NCI-H2081 (cell line): ENCODE measurements at regions not wholly inside any gene's neighbourhood (a gene's known extent, or its start where the extent isn't known, plus 50 kb on each side); places are given as distances from the start of the nearest gene placed in this dataset.
"Not testable (repeated sequence)": the region's sequence is repeated elsewhere in the genome, so short reads cannot be mapped to it uniquely, and the experiment has no call there.

Experiments used
- DNase-seq, 2 experiments: peaks; one replicate each; lab custom pipeline; 2025; lab: John Stamatoyannopoulos, UW

DNA sequence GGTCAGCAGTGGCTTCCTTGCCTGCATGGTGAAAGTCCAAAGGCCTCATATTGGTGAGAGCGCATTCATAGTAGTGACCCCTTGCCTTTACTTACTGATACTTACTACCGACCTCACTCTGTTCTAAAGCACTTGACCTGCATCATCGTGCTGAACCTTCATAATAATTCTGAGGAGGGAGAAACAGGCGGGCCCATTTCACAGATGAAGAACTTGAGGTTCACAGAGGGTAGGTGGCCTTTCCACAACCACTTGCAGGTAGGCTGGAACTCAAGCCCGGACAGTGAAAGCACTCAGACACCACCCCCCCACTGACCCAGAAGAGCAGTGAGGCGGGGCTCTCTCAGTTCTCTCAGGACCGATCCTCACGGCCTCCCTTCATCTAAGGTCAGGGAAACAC lies 149.4 kb upstream of the CHST15 start:
- DNase-seq: no peak

DNA sequence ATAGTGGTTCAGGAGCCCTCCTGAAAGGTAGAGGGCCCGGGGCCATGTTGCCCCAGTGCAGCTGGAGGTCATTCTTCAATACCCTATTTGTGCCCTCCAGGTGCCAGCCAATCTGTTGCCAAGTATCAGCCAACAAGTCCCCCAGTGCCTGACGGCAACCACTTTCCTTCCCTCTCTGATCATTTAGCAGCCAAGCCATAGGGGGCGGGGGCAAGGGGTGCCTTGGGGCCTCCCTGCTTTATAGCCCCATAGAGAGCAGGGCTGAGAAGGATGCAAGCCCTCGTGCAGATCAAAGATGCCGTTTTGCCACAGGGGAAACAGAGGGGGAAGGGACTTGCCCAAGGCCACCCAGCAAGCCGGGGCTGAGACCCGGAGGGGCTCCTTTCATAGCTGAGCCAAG lies 149.0 kb upstream of the CHST15 start:
- DNase-seq: no peak

DNA sequence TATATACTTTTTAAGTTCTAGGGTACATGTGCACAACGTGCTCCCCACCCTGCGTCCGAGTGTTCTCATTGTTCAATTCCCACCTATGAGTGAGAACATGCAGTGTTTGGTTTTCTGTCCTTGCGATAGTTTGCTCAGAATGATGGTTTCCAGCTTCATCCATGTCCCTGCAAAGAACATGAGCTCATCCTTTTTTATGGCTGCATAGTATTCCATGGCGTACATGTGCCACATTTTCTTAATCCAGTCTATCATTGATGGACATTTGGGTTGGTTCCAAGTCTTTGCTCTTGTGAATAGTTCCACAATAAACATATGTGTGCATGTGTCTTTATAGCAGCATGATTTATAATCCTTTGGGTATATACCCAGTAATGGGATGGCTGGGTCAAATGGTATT lies 148.1 kb upstream of the CHST15 start:
- not testable (repeated sequence) for DNase-seq

DNA sequence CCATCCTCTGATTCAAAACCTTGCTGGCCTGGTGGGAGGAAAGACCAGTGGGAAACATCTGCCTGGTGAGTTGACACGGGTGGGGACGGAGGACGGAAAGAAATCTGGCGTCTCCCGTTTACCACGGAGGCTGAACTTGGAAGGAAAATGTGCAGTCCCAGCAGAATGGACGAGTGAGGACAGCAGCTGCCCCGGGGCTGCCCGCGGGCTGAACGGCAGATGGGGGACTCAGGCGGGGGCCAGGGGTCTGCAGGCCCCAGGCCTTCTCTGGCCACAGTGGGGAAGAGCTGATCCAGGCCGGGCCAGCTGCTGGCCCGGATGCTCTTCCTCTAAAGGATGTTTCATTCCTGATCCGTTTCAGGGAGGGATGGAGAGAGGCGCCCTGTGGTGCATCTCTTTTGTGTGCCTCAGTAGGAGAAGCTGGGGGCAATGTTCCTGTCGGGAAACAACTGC lies 147.5 kb upstream of the CHST15 start:
- DNase-seq: no peak

DNA sequence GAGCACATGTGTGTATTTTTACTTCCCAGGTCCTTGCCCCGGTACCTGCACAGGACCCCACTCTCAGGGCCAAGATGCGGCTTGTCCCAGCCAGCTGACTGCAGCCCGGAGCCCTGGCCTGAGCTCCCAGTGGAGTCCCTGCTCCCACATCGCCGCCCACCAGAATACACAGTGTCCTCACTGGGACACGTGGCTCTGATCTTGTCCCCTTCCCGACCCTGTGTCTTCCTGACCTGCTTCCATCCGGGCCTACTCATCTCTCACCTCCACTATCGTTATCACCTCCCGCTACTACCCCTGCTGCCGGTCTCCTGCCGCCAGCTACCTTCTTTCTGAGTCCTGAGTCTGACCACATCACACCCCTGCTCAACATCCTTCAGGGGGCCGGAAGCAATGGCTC lies 146.3 kb upstream of the CHST15 start:
- no peak for DNase-seq

DNA sequence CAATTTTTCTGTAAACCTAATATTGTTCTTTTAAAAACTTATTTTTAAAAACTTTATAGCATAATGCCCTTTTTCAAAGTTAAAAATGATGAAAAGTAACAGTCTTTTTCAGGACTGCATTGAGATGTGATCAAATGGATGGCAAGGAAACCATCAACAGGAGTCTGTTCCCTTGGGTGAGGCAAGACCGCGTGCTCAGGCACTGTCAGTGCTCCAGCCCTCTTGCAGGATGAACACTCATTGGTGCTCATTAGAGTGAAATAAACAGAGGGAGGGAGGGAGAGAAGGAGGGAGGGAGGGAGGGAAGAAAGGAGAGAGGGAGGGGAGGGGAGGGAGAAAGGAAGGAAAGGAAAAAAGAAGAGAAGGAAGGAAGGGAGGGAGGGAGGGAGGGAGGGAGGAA lies 145.7 kb upstream of the CHST15 start:
- no peak for DNase-seq

DNA sequence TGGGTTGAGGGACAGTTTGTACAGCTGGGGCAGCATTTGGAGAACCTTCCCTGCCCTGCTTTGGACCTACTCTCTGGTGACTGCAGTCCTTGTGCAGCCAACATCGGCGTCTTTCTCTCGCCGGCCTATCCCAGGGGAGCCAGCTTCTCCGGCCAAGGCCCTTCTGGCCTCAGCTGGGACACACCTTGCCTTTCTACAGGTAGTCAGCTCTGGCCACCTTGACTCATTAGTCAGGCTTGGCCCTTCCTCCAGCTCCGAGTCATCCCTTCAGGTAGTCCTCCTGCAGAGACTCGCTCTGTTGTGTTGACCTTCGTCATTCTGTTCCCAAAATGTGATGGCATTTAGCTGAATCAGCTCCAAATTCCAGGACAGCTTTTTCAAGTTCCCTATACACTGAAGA lies 145.0 kb upstream of the CHST15 start:
- no peak for DNase-seq

DNA sequence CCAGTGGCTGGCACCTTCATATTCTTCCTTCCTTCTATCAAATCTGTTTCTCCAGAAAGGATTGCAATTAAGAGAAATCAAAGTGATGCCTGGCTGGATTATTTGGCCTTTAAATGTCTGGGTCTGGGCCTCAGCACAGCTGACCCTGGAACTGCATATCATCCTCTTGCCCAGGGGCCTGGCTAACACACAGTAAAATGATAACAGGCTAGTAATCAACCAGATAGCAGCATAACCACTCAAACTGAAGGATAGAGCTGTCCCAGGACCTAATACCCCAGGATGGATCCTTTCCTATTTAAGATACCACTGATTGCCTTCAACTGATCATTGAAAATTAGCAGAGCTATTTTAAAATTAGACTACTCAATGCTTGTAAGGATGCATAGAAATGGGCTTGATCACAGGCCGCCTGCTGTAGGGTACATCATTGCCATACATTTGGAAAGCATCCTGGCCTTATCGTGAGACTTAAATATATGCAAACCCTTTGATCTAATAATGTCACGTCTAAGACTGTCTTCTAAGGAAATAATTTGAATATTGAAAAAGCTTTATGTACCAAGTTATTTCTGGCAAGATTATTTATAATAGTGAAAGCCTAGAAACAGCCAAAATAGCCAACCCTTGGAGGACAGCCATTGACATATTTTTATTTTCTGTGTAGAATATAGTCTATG lies 144.0 kb upstream of the CHST15 start:
- DNase-seq: no peak

DNA sequence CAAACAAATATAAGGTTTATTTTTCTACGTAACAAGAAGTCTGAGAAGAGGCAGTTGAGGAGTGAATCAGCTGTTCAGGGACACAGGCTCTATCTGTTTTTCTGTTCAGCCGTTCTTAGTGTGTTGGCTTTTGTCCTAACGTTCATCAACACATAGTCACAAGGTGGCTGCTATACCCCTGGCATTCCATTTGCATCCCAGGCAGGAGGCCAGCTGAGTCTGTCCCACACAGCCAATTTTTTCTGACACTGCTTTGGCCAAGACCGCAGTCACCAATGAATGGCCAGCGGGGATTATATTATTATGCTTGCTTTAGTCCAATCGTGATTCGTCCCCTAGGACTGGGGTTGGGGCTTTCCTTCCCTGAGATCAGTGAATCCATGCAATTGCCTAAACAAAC lies 143.4 kb upstream of the CHST15 start:
- no peak for DNase-seq

DNA sequence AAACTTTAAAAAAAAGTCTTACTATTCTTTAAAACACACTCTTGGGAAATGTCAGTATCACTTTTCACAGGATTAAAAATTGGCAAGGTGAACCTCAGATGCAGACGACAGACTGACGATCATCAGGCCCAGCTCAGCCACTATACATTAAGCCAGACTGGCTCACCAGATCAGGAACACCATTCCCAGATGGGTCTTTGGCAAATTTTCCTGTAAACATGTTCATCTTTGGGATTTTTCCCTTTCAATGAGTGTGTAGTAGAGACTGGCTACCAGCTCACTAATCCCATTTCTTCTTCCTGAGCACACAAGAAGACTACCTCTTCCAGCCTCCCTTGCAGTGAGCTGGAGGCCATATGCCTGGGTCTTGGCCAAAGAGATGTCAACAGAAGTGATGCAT lies 142.7 kb upstream of the CHST15 start:
- DNase-seq: no peak

DNA sequence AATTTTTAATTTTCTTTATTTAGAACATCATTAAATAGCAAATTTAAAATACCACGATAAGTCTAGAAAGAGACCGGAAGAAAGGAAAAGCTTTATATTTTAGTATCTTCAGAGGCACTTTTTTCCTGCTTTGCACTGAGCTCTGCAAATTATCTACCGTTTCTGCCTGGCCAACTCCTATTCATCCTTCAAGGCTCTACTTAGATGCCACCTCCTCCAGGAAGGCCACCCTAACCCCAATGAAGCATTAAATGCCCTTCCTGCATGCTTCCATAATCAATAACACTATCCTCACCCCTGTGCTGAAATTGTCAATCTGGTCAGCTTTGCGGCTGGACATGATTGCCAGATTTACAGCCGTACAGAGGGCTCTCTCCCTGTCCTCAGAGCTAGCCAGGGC lies 141.8 kb upstream of the CHST15 start:
- no peak for DNase-seq

DNA sequence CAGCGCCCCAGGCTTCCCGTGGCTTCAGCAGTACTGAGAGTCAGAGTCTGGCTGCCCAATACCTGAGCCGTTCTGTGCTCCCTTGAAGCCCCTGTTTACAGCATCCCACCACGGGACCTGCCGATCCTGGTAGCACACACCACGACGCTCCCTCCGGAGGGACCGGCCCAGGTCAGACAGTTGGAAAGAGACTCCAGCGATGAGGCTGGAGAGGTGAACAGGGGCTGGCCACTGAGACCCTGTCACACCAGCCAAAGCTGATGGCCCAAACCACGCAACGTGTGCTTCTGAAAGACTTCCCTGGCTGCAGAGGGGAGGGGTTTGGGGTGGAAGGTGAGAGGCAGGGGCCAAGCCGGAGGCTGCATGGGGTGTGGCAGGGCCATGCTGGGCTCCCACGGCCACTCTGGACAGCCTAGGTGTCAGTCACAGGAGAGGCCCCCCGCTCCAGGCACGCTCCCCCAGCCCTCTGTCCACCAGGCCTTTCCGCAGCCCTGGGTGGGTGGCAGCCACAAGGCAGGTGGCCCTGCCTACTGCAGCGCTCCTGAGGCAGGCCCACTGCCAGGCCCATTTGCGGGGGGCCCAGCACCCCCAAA lies 140.2 kb upstream of the CHST15 start:
- no peak for DNase-seq

DNA sequence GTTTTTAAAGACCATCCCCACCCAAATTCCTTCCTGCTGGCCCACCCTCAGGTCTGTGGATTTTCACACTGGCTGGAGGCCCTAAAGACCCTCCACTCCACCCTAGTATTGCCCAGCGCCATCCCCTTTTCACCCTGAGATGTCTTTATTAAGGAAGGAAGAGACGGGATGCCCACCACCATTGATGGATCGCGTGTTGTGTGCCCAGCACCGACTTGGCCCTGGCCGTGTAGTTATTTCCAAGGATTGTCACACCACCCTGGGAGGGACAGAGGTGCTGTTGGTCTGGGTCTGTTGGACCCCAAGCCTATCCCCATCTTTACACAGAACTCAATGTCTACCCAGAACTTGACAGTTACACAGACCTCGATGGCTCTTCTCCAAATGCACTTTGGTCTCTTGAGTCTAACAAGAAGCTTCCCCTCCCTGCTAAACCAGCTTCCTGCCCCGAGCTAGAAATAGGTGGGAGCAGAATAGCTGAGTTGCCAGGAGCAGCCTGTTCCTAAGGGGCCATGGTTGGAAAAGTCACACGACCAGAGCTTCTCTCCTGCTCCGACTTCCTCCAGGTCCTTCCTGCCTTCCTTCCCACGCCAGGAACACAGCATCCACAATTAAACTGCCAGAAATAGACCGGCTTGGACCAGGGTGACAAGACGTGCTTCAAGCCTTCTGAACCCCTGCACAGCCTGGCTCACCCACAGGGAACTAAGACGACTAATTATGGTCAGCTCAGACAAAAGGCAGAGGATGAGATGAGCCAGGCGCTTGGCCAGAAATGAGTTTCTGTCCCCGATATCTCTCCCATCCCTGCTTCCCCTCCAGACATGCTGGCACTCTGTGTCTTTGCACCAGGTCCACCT lies 139.5 kb upstream of the CHST15 start:
- DNase-seq: no peak

DNA sequence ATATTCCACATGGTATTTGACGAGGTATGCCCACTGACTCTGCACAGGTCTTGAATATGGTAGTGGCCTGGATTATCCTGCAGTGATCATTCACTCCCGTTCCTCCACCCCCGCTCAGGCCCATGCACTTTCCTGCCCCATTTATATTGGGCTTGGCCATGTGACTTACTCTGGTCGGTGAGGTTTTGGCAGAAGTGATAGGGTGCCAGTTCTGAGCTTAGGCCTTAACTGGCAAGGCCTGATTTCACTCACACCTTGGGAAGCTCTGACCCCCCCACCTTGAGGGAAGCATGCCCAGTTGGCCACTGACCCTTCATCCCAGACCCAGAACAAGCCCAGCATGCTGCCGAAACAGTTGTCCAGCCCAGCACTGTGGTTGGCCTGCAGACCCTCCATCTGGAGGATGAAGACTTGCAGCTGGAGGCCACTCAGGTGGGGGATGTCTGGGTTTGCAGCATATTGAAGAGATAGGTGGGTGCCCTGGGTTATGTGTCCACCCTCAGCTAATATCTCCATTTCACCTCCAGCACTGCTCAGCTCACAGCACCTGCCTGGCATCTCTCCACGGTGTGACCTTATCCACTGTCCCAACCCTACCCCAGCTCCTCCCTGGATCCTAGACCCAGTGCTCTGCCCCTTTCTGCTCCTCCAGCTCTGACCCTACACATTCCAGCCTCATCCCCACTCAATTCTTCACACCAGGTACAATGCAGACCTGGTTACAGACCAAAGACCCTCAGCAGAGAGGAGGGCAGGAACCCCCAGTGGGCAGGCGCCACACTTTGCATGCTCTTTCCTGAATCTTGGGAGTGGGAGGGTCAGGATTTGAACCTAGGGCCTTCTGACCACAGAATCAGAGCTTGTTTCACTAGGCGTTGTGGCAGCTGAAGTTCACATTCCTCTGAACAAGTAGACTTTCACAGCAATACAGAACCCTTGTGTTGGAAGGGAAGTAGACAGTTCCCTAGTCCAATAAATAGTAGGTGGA lies 138.1 kb upstream of the CHST15 start:
- no peak for DNase-seq

DNA sequence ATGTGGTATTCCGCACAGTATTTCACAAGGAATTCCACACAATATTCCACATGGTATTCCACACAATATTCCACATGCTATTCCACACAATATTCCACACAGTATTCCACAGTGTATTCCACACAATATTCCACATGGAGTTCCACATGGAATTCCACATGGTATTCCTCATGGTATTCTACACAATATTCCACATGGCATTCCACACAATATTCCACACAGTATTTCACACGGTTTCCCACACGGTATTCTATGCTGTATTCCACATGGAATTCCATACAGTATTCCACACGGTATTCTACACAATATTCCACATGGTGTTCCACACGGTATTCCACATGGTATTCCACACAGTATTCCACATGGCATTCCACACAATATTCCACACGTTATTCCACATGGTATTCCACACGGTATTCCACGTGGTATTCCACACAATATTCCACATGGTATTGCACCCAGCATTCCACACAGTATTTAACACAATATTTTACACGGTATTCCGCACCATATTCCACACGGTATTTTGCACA lies 137.3 kb upstream of the CHST15 start:
- DNase-seq: no peak

DNA sequence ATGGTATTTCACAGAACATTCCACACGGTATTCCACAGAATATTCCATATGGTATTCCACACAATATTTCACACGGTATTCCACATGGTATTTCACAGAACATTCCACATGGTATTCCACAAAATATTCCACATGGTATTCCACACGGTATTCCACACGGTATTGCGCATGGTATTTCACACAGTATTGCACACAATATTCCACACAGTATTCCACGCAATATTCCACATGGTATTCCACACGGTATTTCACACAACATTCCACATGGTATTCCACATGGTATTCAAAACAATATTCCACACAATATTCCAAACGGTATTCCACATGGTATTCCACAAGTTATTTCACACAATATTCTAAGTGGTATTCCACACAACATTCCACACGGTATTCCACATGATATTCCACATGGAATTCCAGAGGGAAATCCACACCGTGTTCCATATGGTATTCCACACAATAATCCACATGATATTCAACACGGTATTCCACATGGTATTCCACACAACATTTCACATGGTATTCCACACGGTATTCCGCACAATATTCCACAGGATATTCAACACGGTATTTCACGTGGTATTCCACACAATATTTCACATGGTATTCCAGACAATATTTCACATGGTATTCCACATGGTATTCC lies 136.7 kb upstream of the CHST15 start:
- DNase-seq: no peak

DNA sequence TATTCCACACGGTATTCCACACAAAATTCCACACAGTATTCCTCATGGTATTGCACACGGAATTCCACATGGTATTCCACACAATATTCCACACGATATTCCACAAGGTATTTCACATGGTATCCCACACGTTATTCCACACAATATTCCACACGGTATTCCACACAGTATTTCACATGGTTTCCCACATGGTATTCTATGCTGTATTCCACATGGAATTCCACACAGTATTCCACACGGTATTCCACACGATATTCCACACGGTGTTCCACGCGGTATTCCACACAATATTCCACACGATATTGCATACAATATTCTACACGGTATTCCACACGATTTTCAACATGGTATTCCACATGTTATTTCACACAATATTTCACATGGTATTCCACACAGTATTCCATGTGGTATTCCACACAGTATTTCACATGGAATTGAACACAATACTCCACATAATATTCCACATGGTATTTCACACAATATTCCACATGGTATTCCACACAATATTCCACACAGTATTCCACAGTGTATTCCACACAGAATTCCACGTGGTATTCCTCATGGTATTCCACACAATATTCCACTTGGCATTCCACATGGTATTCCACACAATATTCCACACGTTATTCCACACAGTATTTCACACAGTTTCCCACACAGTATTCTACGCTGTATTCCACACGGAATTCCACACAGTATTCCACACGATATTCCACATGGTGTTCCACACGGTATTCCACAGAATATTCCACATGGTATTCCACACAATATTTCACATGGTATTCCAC lies 136.0 kb upstream of the CHST15 start:
- DNase-seq: no peak

DNA sequence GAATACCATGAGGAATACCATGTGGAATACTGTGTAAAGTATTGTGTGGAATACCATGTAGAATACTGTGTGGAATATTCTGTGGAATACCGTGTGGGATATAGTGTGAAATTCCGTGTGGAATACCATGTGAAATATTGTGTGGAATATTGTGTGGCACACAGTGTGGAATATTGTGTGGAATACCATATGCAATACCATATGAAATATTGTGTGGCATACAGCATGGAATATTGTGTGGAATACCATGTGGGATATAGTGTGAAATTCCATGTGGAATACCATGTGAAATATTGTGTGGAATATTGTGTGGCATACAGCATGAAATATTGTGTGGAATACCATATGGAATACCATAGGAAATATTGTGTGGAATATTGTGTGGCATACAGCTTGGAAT lies 135.1 kb upstream of the CHST15 start:
- DNase-seq: no peak

DNA sequence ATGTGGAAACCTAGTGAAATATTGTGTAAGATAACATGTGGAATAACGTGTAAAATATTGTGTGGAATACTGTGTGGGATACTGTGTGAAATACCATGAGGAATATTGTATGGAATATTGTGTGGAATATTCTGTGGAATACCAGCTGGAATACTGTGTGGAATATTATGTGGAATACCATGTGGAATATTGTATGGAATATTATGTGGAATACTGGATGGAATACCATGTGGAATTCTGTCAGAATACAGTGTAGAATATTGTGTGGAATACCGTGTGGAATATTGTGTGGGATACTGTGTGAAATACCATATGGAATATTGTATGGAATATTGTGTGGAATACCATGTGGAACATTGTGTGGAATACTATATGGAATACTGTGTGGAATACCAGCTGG lies 134.6 kb upstream of the CHST15 start:
- no peak for DNase-seq
